ENCODE measurements at regions not wholly inside any gene's neighbourhood (a gene's known extent, or its start where the extent isn't known, plus 50 kb on each side); places are given as distances from the start of the nearest gene placed in this dataset.
"Not testable (repeated sequence)": the region's sequence is repeated elsewhere in the genome, so short reads cannot be mapped to it uniquely, and the experiment has no call there.

DNA sequence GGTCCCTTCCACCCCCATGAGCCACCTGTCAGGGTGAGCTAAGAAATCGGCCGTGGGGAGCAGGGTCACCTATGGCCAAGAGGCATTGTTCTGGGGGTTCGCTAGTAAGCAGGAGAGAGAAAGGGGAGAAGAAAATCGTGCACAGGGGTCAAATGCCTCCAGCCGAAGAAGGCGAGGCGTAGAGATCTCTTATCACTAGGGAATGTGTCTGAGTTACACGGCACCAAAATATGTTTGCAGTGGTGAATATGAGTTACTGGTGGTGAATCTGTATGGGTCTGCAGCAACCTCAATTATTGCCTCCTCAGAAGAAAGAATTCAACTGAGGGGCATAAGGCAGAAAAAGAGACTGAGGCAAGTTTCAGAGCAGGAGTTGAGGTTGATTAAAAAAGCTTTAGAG lies 54.2 kb upstream of the RABGAP1L start:
- Mint-ChIP-seq H3K27me3 (ENCODE audit: low read depth) (no peaks in the 10 kb centered on the region), H3K27ac (ENCODE audit: unreplicated experiment) (no peak overlapping the region), H3K9me3 (no peaks in the 10 kb centered on the region), H3K4me1 (no peaks in the 10 kb centered on the region), H3K36me3 (ENCODE audit: low read depth) (no peaks in the 10 kb centered on the region), H3K4me3 (no peak overlapping the region)
- TF ChIP-seq, protein P1, sequence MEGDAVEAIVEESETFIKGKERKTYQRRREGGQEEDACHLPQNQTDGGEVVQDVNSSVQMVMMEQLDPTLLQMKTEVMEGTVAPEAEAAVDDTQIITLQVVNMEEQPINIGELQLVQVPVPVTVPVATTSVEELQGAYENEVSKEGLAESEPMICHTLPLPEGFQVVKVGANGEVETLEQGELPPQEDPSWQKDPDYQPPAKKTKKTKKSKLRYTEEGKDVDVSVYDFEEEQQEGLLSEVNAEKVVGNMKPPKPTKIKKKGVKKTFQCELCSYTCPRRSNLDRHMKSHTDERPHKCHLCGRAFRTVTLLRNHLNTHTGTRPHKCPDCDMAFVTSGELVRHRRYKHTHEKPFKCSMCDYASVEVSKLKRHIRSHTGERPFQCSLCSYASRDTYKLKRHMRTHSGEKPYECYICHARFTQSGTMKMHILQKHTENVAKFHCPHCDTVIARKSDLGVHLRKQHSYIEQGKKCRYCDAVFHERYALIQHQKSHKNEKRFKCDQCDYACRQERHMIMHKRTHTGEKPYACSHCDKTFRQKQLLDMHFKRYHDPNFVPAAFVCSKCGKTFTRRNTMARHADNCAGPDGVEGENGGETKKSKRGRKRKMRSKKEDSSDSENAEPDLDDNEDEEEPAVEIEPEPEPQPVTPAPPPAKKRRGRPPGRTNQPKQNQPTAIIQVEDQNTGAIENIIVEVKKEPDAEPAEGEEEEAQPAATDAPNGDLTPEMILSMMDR (conservative IDR thresholded peaks at IDR 0.05), result no peak
- DNase-seq (ENCODE audit: low read depth, low spot score), result no peak

DNA sequence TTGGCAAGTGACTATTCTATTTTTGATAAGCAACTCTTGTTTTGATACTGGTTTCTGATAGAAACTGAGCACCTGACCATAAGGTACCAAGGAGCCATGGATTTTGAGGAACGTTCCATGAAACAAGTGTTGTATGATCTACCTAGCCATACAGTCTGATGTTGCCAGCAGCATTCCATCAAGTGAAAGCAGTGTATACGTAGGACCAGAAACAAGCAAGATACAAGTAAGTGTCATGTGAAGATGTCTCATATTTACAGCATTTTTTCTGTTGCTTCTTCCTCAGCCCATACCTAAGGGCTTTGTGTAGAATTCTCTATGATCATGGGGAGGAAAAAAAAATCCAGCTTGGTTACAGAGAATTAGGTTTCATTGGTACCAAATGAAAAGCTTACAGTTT lies 55.6 kb upstream of the RABGAP1L start:
- Mint-ChIP-seq H3K27ac (ENCODE audit: unreplicated experiment) (no peak overlapping the region), H3K36me3 (ENCODE audit: low read depth) (no peaks in the 10 kb centered on the region), H3K27me3 (ENCODE audit: low read depth) (no peaks in the 10 kb centered on the region), H3K4me1 (no peaks in the 10 kb centered on the region), H3K9me3 (no peaks in the 10 kb centered on the region), H3K4me3 (no peak overlapping the region)
- DNase-seq (ENCODE audit: low read depth, low spot score), result no peak
- TF ChIP-seq, protein P1 (conservative IDR thresholded peaks at IDR 0.05), result no peak

DNA sequence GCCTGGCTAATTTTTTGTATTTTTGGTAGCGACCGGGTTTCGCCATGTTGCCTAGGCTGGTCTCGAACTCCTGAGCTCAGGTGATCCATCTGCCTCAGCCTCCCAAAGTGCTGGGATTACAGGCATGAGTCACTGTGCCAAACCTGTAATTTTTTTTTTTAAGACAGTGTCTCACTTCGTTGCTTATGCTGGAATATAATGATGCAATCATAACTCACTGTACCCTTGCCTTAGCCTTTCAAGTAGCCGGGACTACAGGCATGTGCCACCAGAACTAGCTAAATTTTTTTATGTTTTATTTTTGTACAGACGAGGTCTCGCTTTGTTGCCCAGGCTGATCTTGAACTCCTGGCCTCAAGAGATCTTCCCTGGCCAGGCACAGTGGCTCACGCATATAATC lies 57.3 kb upstream of the RABGAP1L start:
- not testable (repeated sequence) for H3K9me3 Mint-ChIP-seq; H3K27ac Mint-ChIP-seq (ENCODE audit: unreplicated experiment); H3K27me3 Mint-ChIP-seq (ENCODE audit: low read depth); DNase-seq (ENCODE audit: low read depth, low spot score); H3K4me1 Mint-ChIP-seq; H3K4me3 Mint-ChIP-seq; H3K36me3 Mint-ChIP-seq (ENCODE audit: low read depth)

DNA sequence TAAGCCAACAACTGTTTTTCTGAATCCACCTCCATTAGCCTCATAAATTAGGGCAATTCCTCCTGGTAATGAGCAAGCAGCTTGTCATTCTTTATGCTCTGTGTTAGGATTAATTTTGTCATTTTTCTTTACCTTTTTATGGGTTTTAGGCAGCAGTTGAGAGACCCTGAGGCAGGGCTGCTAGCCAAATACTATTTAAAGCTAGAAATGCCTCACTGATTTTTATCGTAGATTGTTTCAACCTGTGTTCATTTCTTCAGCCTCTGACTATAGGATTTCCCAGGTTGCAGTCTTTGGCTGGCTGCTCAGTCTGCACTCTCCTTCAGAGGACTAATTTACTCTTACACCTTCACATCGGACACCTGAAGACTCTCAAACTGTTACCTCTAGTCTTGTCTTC lies 61.9 kb upstream of the RABGAP1L start:
- no peaks in the 10 kb centered on the region for H3K36me3 Mint-ChIP-seq (ENCODE audit: low read depth)
- DNase-seq (ENCODE audit: low read depth, low spot score), result no peak
- H3K4me3 Mint-ChIP-seq, result no peak overlapping the region
- no peaks in the 10 kb centered on the region for H3K4me1 Mint-ChIP-seq
- no peaks in the 10 kb centered on the region for H3K9me3 Mint-ChIP-seq
- H3K27me3 Mint-ChIP-seq (ENCODE audit: low read depth), result no peaks in the 10 kb centered on the region
- H3K27ac Mint-ChIP-seq (ENCODE audit: unreplicated experiment), result no peak overlapping the region
- TF ChIP-seq, protein P1 (conservative IDR thresholded peaks at IDR 0.05), result no peak

DNA sequence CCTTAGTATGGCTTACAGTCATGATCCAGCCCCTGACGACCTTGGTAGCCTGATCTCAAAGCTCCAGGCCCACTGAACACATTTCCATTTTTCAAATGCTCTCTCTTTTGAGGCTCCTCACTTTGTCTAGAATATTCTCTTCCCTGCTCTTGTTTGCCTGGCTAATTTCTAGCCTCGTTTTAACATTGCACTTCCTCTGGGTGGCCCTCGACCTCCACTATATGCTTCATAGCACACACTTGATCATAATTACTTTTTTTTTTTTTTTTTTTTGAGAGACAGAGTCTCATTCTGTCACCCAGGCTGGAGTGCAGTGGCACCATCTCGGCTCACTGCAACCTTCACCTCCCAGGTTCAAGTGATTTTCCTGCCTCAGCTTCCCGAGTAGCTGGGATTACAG lies 65.5 kb upstream of the RABGAP1L start:
- H3K4me3 Mint-ChIP-seq; DNase-seq (ENCODE audit: low read depth, low spot score); H3K27ac Mint-ChIP-seq (ENCODE audit: unreplicated experiment); H3K36me3 Mint-ChIP-seq (ENCODE audit: low read depth); H3K4me1 Mint-ChIP-seq; H3K27me3 Mint-ChIP-seq (ENCODE audit: low read depth); H3K9me3 Mint-ChIP-seq: not testable (repeated sequence)

DNA sequence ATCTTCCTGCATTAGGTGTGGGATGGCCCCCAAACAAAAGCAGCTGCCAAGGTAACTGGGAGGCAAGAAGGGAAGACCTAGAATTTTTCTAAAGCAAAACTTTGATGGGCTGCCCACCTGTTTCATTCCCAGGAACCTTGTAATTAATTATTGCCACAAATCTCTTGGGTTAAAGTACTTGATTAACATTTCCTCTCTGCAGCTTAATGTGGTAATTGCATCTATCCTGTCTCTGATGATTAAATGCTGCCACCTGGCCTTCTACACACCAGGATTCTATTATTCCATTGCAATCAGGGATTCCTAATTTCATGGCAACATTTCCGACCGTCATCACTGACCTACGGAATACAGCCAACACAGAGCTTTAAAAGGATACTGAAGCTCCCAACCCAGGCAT lies 68.3 kb upstream of the RC3H1 start:
- Mint-ChIP-seq H3K9me3 (peaks cover 3% of the 10 kb centered on the region), H3K4me1 (no peaks in the 10 kb centered on the region), H3K4me3 (no peak overlapping the region), H3K27ac (ENCODE audit: unreplicated experiment) (no peak overlapping the region), H3K36me3 (ENCODE audit: low read depth) (no peaks in the 10 kb centered on the region), H3K27me3 (ENCODE audit: low read depth) (no peaks in the 10 kb centered on the region)
- TF ChIP-seq, protein P1 (conservative IDR thresholded peaks at IDR 0.05), result no peak
- DNase-seq (ENCODE audit: low read depth, low spot score), result no peak

DNA sequence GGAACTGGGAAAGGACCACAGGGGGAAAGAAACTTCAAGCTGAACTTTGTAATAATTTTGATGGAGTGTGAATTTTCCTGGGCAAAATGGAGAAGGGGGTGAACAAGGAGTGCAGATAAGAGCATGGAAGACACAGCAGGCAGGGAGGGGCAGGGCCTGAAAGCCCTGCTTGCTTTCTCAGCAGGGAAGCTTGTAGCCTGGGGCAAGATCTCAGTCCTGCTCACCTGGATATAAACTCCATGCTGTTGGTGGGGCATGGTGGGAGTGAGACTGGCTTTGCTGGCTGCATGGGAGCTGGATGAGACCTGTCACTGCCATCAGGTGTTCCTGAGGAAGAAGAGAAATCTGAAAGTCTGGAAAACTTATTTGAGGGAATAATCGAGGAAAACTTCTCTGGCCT lies 58.7 kb upstream of the RC3H1 start:
- Mint-ChIP-seq H3K4me1 (peaks cover 12% of the 10 kb centered on the region), H3K27ac (ENCODE audit: unreplicated experiment) (no peak overlapping the region)
- no peak for DNase-seq (ENCODE audit: low read depth, low spot score)

More for the DNA sequence above, 58.7 kb upstream of the RC3H1 start:
- TF ChIP-seq, protein P1 (conservative IDR thresholded peaks at IDR 0.05), result no peak
- Mint-ChIP-seq H3K9me3 (peaks cover 10% of the 10 kb centered on the region), H3K27me3 (ENCODE audit: low read depth) (peaks cover 6% of the 10 kb centered on the region), H3K4me3 (no peak overlapping the region), H3K36me3 (ENCODE audit: low read depth) (no peaks in the 10 kb centered on the region)
